Thymus (tissue), 11 donors: ENCODE measurements at regions not wholly inside any gene's neighbourhood (a gene's known extent, or its start where the extent isn't known, plus 50 kb on each side); places are given as distances from the start of the nearest gene placed in this dataset.

Source experiments
- DNase-seq, 9 donors: peaks; one replicate each; pipeline ENCODE4 v3.0.0-alpha.2; 2013; ENCODE audit warnings: low spot score in 9 of 9, low read depth in 6 of 9, missing footprints in 1 of 9
- H3K27ac ChIP-seq, 2 donors: one replicate each; pipeline ENCODE4 v1.5.1; 2013; ENCODE audit warnings: control low read depth in 1 of 2, low read depth in 1 of 2, low read length in 1 of 2, mild to moderate bottlenecking in 1 of 2, moderate library complexity in 1 of 2
- H3K27me3 ChIP-seq, 2 donors: one replicate each; pipeline ENCODE4 v1.5.1; 2013; ENCODE audit warnings: low read length in 1 of 2; ENCODE audit not compliant: control insufficient read depth in 2 of 2, insufficient read depth in 1 of 2
- H3K36me3 ChIP-seq, 2 donors: one replicate each; pipeline ENCODE4 v1.5.1; 2013; ENCODE audit warnings: low read length in 1 of 2, mild to moderate bottlenecking in 1 of 2, moderate library complexity in 1 of 2; ENCODE audit not compliant: control insufficient read depth in 2 of 2, insufficient read depth in 2 of 2
- H3K4me1 ChIP-seq, 2 donors: one replicate each; pipeline ENCODE4 v1.5.1; 2013; ENCODE audit warnings: low read length in 2 of 2; ENCODE audit not compliant: control insufficient read depth in 2 of 2, insufficient read depth in 2 of 2
- H3K4me3 ChIP-seq, 2 donors: one replicate each; pipeline ENCODE4 v1.5.1; 2013; ENCODE audit warnings: low read length in 2 of 2, control low read depth in 1 of 2, mild to moderate bottlenecking in 1 of 2
- H3K9me3 ChIP-seq, 2 donors: one replicate each; pipeline ENCODE4 v1.5.1; 2013; ENCODE audit warnings: low read length in 1 of 2, mild to moderate bottlenecking in 1 of 2; ENCODE audit not compliant: control insufficient read depth in 2 of 2, insufficient read depth in 1 of 2
- WGBS: extraction: QIAGEN DNeasy Blood & Tissue Kit; methylation state at CpG from one replicate; pipeline ENCODE4 v1.1.7; 2013; 5-methylcytosine and 5-hydroxymethylcytosine counted together
- donor health status: healthy.

DNA sequence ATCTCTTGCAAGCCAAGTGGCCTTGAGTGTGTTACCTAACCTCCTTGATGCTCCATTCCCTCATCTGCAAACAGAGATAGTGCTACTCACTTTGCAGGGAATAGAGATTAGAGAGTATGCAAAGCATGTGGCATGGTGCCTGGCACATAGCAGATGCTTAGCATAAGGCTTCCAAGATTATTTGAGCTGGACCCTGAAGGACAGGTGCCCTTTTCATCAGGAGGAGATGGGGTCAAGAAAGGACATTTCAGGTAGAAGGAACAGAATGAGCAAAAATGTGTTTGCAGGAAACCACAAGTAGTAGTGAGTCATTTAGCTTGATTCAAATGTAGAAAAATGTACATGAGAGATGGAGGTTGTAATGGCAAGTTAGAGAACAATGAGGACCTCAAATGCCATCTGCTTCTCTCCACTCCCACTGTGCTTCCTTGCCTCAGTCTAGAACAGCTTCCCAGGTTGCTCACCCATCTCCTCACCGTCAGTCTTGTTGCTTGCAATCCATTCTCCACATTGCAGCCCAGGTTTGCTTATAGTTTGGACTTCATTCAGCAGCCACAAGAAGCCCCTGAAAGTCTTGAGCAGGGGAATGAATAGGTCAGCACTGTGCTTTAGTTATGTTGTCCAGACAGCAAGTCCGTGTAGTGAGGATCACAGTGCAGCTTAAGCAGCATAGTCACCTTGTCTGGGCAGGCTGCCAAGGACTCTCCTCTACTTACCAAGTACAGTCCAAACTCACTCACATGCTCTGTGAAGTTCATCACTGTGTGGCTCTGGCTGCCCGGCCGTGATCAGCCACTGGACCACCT, 536.3 kb upstream of the CCDC196 start:
- 40% methylated on average over 4 of the region's 4 CpGs for WGBS
- no peak overlapping the region for H3K27ac ChIP-seq
- no peak for DNase-seq
- no peaks in the 10 kb centered on the region for H3K4me1 ChIP-seq
- no peaks in the 10 kb centered on the region for H3K36me3 ChIP-seq
- no peaks in the 10 kb centered on the region for H3K27me3 ChIP-seq
- no peak overlapping the region for H3K4me3 ChIP-seq
- no peaks in the 10 kb centered on the region for H3K9me3 ChIP-seq

- Histone ChIP-seq H3K36me3 (no peaks in the 10 kb centered on the region), H3K27me3 (no peaks in the 10 kb centered on the region), H3K9me3 (no peaks in the 10 kb centered on the region), H3K4me1 (no peaks in the 10 kb centered on the region), H3K4me3 (no peak overlapping the region), H3K27ac (no peak overlapping the region)
- WGBS = 98% methylated on average over 2 of the region's 2 CpGs
- DNase-seq = no peak
Observed at GRCh38 chr14:65954942-65955341, 531.2 kb upstream of the CCDC196 start.

GRCh38 chr14:65957631-65958205, 528.5 kb upstream of the CCDC196 start:
- Histone ChIP-seq H3K4me3 (no peak overlapping the region), H3K27me3 (peaks cover 0 to 2% of the 10 kb centered on the region in 2 donors), H3K9me3 (no peaks in the 10 kb centered on the region), H3K4me1 (no peaks in the 10 kb centered on the region), H3K27ac (no peak overlapping the region), H3K36me3 (no peaks in the 10 kb centered on the region)
- 95% methylated on average over 8 of the region's 8 CpGs for WGBS
- no peak for DNase-seq

GRCh38 chr14:65958664-65959562, 527.3 kb upstream of the CCDC196 start:
- WGBS = 72% methylated on average over 13 of the region's 13 CpGs
- no peak overlapping the region for H3K27ac ChIP-seq
- H3K36me3 ChIP-seq = no peaks in the 10 kb centered on the region
- H3K4me3 ChIP-seq = no peak overlapping the region
- H3K9me3 ChIP-seq = no peaks in the 10 kb centered on the region
- H3K27me3 ChIP-seq = peaks cover 0 to 2% of the 10 kb centered on the region in 2 donors
- DNase-seq = peak in 7 of 9 donors; percentile 22 to 70 (median 40)
- no peaks in the 10 kb centered on the region for H3K4me1 ChIP-seq

DNA sequence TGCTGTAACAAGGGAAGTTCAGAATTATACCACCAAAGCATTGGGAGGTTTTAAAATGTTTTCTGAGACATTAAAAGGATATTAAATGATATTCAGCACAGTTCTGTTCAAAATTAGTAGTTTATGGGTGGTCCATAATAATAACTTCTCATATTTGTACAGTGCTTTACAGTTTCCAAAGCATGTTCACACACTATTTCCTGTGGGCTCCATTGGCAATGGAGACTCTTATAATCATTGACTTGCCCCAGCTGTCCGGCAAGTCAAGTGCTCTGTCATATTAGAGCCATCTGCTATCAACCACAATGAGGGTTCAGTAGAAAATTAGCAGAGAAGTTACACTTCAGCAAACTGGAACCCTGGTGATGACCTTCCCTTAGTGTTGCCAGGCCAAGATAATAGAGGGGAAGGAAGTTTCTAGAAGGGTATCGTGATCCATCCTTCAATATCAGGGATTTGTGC, 526.6 kb upstream of the CCDC196 start:
- H3K36me3 ChIP-seq = no peaks in the 10 kb centered on the region
- H3K27ac ChIP-seq = no peak overlapping the region
- H3K4me3 ChIP-seq = no peak overlapping the region
- peaks cover 0 to 2% of the 10 kb centered on the region in 2 donors for H3K27me3 ChIP-seq
- no peak for DNase-seq
- H3K4me1 ChIP-seq = no peaks in the 10 kb centered on the region
- no peaks in the 10 kb centered on the region for H3K9me3 ChIP-seq
- 90% methylated on average over 2 of the region's 2 CpGs for WGBS

DNA sequence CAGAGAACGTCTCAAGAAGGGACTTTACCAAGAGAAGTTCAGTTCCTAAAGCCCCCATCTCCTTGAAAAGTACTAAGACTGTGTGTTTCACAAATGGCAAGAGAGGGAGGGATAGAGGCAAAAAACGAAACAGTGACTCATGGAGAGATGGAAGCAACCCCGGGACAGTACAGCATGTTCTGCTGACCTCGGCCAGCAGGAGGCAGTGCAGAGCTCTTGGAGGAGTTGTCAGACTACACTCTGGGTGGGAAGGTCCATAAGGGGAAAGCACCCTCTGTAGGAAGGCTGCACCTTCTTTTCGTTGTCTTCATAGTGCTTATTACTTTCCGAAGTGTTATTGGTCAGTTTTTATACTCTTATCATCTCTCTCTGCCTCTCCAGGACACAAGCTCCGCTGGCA, 525.2 kb upstream of the CCDC196 start:
- Histone ChIP-seq H3K36me3 (no peaks in the 10 kb centered on the region), H3K27me3 (peaks cover 0 to 2% of the 10 kb centered on the region in 2 donors), H3K4me1 (no peaks in the 10 kb centered on the region), H3K27ac (no peak overlapping the region), H3K4me3 (no peak overlapping the region), H3K9me3 (no peaks in the 10 kb centered on the region)
- DNase-seq = peak in 4 of 9 donors; percentile 14 to 57 (median 42)
- WGBS = 48% methylated on average over 7 of the region's 7 CpGs

DNA sequence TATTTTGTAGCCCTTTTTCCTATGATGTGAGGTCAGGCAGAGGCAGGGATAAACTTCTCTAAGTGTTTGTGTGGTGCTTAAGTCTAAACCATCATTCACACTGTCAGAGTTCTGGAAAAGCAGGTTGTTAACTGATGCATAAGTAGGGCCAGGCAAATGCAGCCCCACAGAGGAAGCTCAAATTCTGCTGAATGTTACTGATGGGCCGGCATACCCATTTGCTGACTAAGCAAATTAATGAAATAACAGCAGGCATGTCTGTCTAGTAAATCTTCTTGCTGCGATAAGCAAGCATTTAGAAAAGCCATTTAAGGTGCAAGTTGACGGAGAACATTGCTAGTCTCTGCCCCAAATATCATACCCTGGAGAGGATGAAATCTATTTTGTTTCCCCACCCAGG, 523.2 kb upstream of the CCDC196 start:
- WGBS = 80% methylated on average over 3 of the region's 3 CpGs
- Histone ChIP-seq H3K4me1 (no peaks in the 10 kb centered on the region), H3K27me3 (peaks cover 0 to 2% of the 10 kb centered on the region in 2 donors), H3K36me3 (no peaks in the 10 kb centered on the region), H3K9me3 (no peaks in the 10 kb centered on the region), H3K27ac (no peak overlapping the region), H3K4me3 (no peak overlapping the region)
- DNase-seq = no peak

- WGBS = 92% methylated on average over 2 of the region's 2 CpGs
- no peak for DNase-seq
- no peak overlapping the region for H3K4me3 ChIP-seq
- H3K4me1 ChIP-seq = no peaks in the 10 kb centered on the region
- peaks cover 0 to 2% of the 10 kb centered on the region in 2 donors for H3K27me3 ChIP-seq
- no peak overlapping the region for H3K27ac ChIP-seq
- H3K36me3 ChIP-seq = no peaks in the 10 kb centered on the region
- H3K9me3 ChIP-seq = no peaks in the 10 kb centered on the region
Observed at GRCh38 chr14:65964366-65964765, 521.8 kb upstream of the CCDC196 start.

GRCh38 chr14:65966188-65966587, 520.0 kb upstream of the CCDC196 start:
- DNase-seq = no peak
- Histone ChIP-seq H3K4me3 (no peak overlapping the region), H3K4me1 (no peaks in the 10 kb centered on the region), H3K9me3 (no peaks in the 10 kb centered on the region), H3K36me3 (no peaks in the 10 kb centered on the region), H3K27ac (no peak overlapping the region), H3K27me3 (no peaks in the 10 kb centered on the region)
- 100% methylated on average over 2 of the region's 2 CpGs for WGBS
